Gastrocnemius medialis (tissue), 4 donors: ENCODE measurements at regions not wholly inside any gene's neighbourhood (a gene's known extent, or its start where the extent isn't known, plus 50 kb on each side); places are given as distances from the start of the nearest gene placed in this dataset.

Experiments used
- ATAC-seq, 2 donors: fragments of 150-250 bp; one replicate each; pipeline ENCODE4 v1.9.1; 2016
- DNase-seq, 2 donors: peaks; one replicate each; pipeline ENCODE4 v3.0.0-alpha.2; 2019
- H3K27ac ChIP-seq, 4 donors: fragments of 200-600 bp; sonication (generic); 1 replicate in 1 of 4; 2 replicates in 3 of 4; pipeline ENCODE4 v1.5.1; 2016 to 2018; ENCODE audit warnings: mild to moderate bottlenecking in 2 of 4, moderate library complexity in 1 of 4
- H3K27me3 ChIP-seq, 3 donors: fragments of 200-600 bp; sonication (generic) in 2 of 3; 1 replicate in 1 of 3; 2 replicates in 2 of 3; pipeline versions ENCODE4 v1.5.1 to v1.6.0; 2016 to 2019; ENCODE audit warnings: mild to moderate bottlenecking in 1 of 3, moderate library complexity in 1 of 3
- H3K36me3 ChIP-seq, 2 donors: fragments of 200-600 bp; sonication (generic) in 1 of 2; one replicate each; pipeline ENCODE4 v1.5.1; 2017 to 2018
- H3K4me1 ChIP-seq, 2 donors: fragments of 200-600 bp; sonication (generic) in 1 of 2; one replicate each; pipeline ENCODE4 v1.5.1; 2016 to 2017; ENCODE audit warnings: mild to moderate bottlenecking in 2 of 2
- H3K4me3 ChIP-seq, 4 donors: fragments of 200-600 bp; sonication (generic) in 3 of 4; 1 replicate in 1 of 4; 2 replicates in 3 of 4; pipeline ENCODE4 v1.5.1; 2016 to 2019; ENCODE audit warnings: mild to moderate bottlenecking in 2 of 4
- H3K9me3 ChIP-seq, 3 donors: fragments of 200-600 bp; sonication (generic) in 2 of 3; 1 replicate in 1 of 3; 2 replicates in 2 of 3; pipeline ENCODE4 v1.5.1; 2016 to 2019
- CTCF ChIP-seq, 5 experiments: fragments of 450-650 bp in 3 of 5; fragments of 200-600 bp in 2 of 5; sonication (generic) in 2 of 5; IDR thresholded peaks in 4 of 5; conservative IDR thresholded peaks in 1 of 5; 1 replicate in 4 of 5; 2 replicates in 1 of 5; pipeline ENCODE4 v1.5.1; 2016 to 2019; ENCODE audit warnings: antibody characterized with exemption in 5 of 5, mild to moderate bottlenecking in 3 of 5, moderate library complexity in 3 of 5
- POLR2A ChIP-seq, 2 donors: fragments of 450-650 bp; IDR thresholded peaks; one replicate each; pipeline ENCODE4 v1.6.1; 2017; ENCODE audit warnings: antibody characterized with exemption in 2 of 2, mild to moderate bottlenecking in 2 of 2, moderate library complexity in 2 of 2
- in situ Hi-C, 4 donors: fragments of 200-750 bp; cut with MboI; loops; one replicate each; pipeline versions ENCODE4 v1.15.0 to v1.8.0; 2017; ENCODE audit warnings: low sequenced_read_pairs in 4 of 4
- intact Hi-C: fragments of 100-400 bp; cut with DNase I; formaldehyde crosslinking; loops from one replicate; pipeline ENCODE4 v1.15.1; 2023; ENCODE audit warnings: low total_unique reads

DNA sequence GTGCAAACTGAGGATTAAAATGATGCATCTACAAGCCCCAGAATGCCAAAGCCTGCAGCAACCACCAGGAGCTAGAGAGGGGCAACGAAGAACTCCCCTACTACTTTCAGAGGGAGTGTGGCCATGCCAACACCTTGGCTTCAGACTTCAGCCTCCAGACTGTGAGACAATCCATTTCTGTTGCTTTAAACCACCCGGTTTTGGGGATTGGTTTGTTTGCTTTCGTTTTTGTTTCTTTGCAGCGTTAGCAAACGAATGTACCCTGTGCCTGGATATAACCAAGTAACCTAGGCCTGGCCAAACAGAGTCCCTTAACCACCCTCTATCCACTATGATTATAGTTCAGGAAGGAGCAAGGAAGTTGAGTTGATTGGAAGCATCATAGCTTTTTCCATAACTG, 171.2 kb upstream of the NCK2 start:
- no peaks in the 10 kb centered on the region for H3K9me3 ChIP-seq
- in situ Hi-C loops, result loop anchor here in 3 of 4 donors (10.0 kb wide), 2 partner anchors 501 to 511 kb away; no protein-coding TSS in a partner anchor
- H3K4me3 ChIP-seq, result no peak overlapping the region
- H3K27me3 ChIP-seq, result no peaks in the 10 kb centered on the region
- peak overlapping the region in 1 of 4 donors; percentile 6 for H3K27ac ChIP-seq
- DNase-seq (no peak), ATAC-seq (no peak)
- H3K36me3 ChIP-seq, result no peaks in the 10 kb centered on the region
- intact Hi-C loops, result loop anchor here (10.0 kb wide), 1 partner anchor 491 kb away; a partner anchor contains a TSS
- TF ChIP-seq POLR2A (IDR thresholded peaks at IDR 0.05), result no peak
- no peaks in the 10 kb centered on the region for H3K4me1 ChIP-seq

- TF ChIP-seq CTCF (IDR thresholded peaks at IDR 0.05 in 4 of 5, conservative IDR thresholded peaks at IDR 0.05 in 1 of 5) (no peak), POLR2A (IDR thresholded peaks at IDR 0.05) (no peak)
- H3K27me3 ChIP-seq, result no peaks in the 10 kb centered on the region
- H3K4me3 ChIP-seq, result no peak overlapping the region
- in situ Hi-C loops, result loop anchor here in 3 of 4 donors (10.0 kb wide), 2 partner anchors 503 to 513 kb away; no protein-coding TSS in a partner anchor
- intact Hi-C loops, result loop anchor here (10.0 kb wide), 1 partner anchor 493 kb away; a partner anchor contains a TSS
- ATAC-seq (no peak), DNase-seq (no peak)
- no peaks in the 10 kb centered on the region for H3K4me1 ChIP-seq
- H3K27ac ChIP-seq, result peak overlapping the region in 1 of 4 donors; percentile 35
- no peaks in the 10 kb centered on the region for H3K36me3 ChIP-seq
- no peaks in the 10 kb centered on the region for H3K9me3 ChIP-seq
Measured at GRCh38 chr2:105571445-105571987, 172.7 kb upstream of the FHL2 start.

DNA sequence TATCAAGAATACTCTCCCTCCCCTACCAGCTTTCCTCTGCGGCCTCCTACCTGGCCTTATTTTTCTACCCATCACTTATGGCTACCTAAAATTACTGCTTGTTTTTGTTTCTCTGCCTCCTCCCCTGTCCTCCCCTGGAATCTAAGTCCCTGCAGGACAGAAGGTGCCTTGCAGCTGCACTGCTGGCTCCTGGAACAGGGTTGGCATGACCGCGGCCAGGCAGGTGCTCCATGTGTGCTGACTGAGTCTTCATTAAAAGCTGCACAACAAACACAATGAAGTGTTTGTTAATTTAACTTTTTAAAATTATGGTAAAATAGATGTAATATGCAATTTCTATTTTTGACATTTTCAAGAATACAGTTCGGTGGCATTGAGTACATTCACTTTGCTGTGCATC, 171.9 kb upstream of the FHL2 start:
- in situ Hi-C loops, result loop anchor here in 3 of 4 donors (10.0 kb wide), 2 partner anchors 504 to 514 kb away; no protein-coding TSS in a partner anchor
- ATAC-seq, result no peak
- no peak for DNase-seq

DNA sequence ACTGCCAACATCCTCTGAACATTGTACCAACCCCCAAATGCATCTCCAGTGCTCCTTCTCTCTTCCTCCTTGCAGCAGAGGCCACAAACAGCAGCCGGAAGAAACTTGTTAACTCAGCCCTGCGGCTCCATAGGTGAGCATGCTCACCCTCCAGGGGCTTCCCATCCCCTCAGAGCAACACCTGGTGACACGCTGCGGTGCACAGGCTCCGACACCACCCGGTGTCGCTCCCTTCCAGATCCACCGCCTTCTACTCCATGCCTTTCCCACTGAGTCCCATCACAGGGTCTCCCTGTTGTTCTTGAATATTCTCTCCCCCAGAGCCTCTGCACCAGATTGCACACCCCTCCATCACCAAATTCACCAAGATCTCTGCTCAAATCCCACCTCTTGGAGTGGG, 171.5 kb upstream of the FHL2 start:
- DNase-seq (no peak), ATAC-seq (no peak)
- intact Hi-C loops, result loop anchor here (10.0 kb wide), 1 partner anchor 494 kb away; a partner anchor contains a TSS
- Histone ChIP-seq H3K27me3 (no peaks in the 10 kb centered on the region), H3K36me3 (no peaks in the 10 kb centered on the region), H3K4me3 (no peak overlapping the region), H3K4me1 (no peaks in the 10 kb centered on the region), H3K27ac (no peak overlapping the region), H3K9me3 (no peaks in the 10 kb centered on the region)
- in situ Hi-C loops, result loop anchor here in 3 of 4 donors (10.0 kb wide), 2 partner anchors 504 to 514 kb away; no protein-coding TSS in a partner anchor
- no peak for TF ChIP-seq CTCF (IDR thresholded peaks at IDR 0.05 in 4 of 5, conservative IDR thresholded peaks at IDR 0.05 in 1 of 5)
- no peak for TF ChIP-seq POLR2A (IDR thresholded peaks at IDR 0.05)

More for the DNA sequence above, 171.9 kb upstream of the FHL2 start:
- no peaks in the 10 kb centered on the region for H3K27me3 ChIP-seq
- no peak overlapping the region for H3K27ac ChIP-seq
- H3K9me3 ChIP-seq, result no peaks in the 10 kb centered on the region
- H3K36me3 ChIP-seq, result no peaks in the 10 kb centered on the region
- intact Hi-C loops, result loop anchor here (10.0 kb wide), 1 partner anchor 494 kb away; a partner anchor contains a TSS
- no peak overlapping the region for H3K4me3 ChIP-seq
- H3K4me1 ChIP-seq, result no peaks in the 10 kb centered on the region
- TF ChIP-seq CTCF (IDR thresholded peaks at IDR 0.05 in 4 of 5, conservative IDR thresholded peaks at IDR 0.05 in 1 of 5) (no peak), POLR2A (IDR thresholded peaks at IDR 0.05) (no peak)

DNA sequence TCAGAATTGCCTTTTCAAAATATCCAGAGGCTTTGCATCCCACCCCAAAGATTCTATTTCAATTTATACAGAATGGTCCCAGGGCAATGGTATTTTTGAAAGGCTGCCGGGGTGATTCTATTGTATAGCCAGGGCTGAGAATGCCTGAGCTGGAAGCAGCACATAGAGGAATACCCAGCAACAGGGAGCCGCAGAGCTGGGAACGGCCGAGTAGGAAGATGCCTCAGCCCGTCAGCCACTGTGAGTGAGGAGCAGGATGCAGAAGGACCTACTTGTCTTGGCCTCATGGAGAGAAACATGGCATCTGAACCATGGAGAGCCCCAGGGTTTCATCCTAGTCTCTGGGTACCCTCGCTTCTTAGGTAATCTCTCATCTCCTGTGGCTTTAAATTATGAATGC, 170.8 kb upstream of the FHL2 start:
- no peak overlapping the region for H3K27ac ChIP-seq
- no peak for DNase-seq
- H3K4me1 ChIP-seq, result no peaks in the 10 kb centered on the region
- intact Hi-C loops (loop anchor here (10.0 kb wide), 1 partner anchor 495 kb away; a partner anchor contains a TSS), in situ Hi-C loops (loop anchor here in 3 of 4 donors (10.0 kb wide), 2 partner anchors 505 to 515 kb away; no protein-coding TSS in a partner anchor)
- no peak overlapping the region for H3K4me3 ChIP-seq
- ATAC-seq, result no peak
- no peaks in the 10 kb centered on the region for H3K9me3 ChIP-seq
- no peaks in the 10 kb centered on the region for H3K27me3 ChIP-seq
- TF ChIP-seq POLR2A (IDR thresholded peaks at IDR 0.05), result no peak
- TF ChIP-seq CTCF (IDR thresholded peaks at IDR 0.05 in 4 of 5, conservative IDR thresholded peaks at IDR 0.05 in 1 of 5), result no peak
- no peaks in the 10 kb centered on the region for H3K36me3 ChIP-seq
